Neural crest cell (in vitro differentiated cells): ENCODE measurements at regions not wholly inside any gene's neighbourhood (a gene's known extent, or its start where the extent isn't known, plus 50 kb on each side); places are given as distances from the start of the nearest gene placed in this dataset.

Experiments used
- DNase-seq: peaks from one replicate; pipeline ENCODE4 v3.0.0; 2021; ENCODE audit warnings: low read depth, mixed read lengths, low spot score
- H3K27ac Mint-ChIP-seq: one replicate; pipeline ENCODE4 v1.8.0; 2021; ENCODE audit warnings: mild to moderate bottlenecking, mixed read lengths; ENCODE audit not compliant: unreplicated experiment
- H3K27me3 Mint-ChIP-seq: 2 replicates; pipeline ENCODE4 v1.8.0; 2021; ENCODE audit warnings: low read depth, mild to moderate bottlenecking, mixed read lengths
- H3K36me3 Mint-ChIP-seq: 2 replicates; pipeline ENCODE4 v1.8.0; 2021; ENCODE audit warnings: low read depth, mild to moderate bottlenecking, mixed read lengths
- H3K4me1 Mint-ChIP-seq: 2 replicates; pipeline ENCODE4 v1.8.0; 2021; ENCODE audit warnings: mixed read lengths
- H3K4me3 Mint-ChIP-seq: one replicate; pipeline ENCODE4 v1.8.0; 2021; ENCODE audit warnings: mild to moderate bottlenecking, mixed read lengths
- H3K9me3 Mint-ChIP-seq: 2 replicates; pipeline ENCODE4 v1.8.0; 2021; ENCODE audit warnings: mixed read lengths
- CTCF ChIP-seq: fragments of 200-600 bp; sonication (generic); conservative IDR thresholded peaks from 2 replicates; pipeline ENCODE4 v1.5.0; 2021; ENCODE audit warnings: antibody characterized with exemption, mild to moderate bottlenecking

GRCh38 chr2:52336951-52337350 is 1305.0 kb upstream of the NRXN1 start:
- Mint-ChIP-seq H3K9me3 (no peaks in the 10 kb centered on the region), H3K27ac (no peak overlapping the region), H3K36me3 (no peaks in the 10 kb centered on the region), H3K27me3 (no peaks in the 10 kb centered on the region), H3K4me1 (no peaks in the 10 kb centered on the region), H3K4me3 (no peak overlapping the region)
- TF ChIP-seq CTCF: no peak
- DNase-seq: no peak

GRCh38 chr2:52335727-52336126 is 1303.8 kb upstream of the NRXN1 start:
- Mint-ChIP-seq H3K36me3 (no peaks in the 10 kb centered on the region), H3K9me3 (no peaks in the 10 kb centered on the region), H3K4me3 (no peak overlapping the region), H3K27me3 (no peaks in the 10 kb centered on the region), H3K27ac (no peak overlapping the region), H3K4me1 (no peaks in the 10 kb centered on the region)
- no peak for DNase-seq
- TF ChIP-seq CTCF: no peak

- no peak overlapping the region for H3K4me3 Mint-ChIP-seq
- H3K9me3 Mint-ChIP-seq: peaks cover 2% of the 10 kb centered on the region
- H3K4me1 Mint-ChIP-seq: no peaks in the 10 kb centered on the region
- no peak overlapping the region for H3K27ac Mint-ChIP-seq
- DNase-seq: no peak
- no peaks in the 10 kb centered on the region for H3K27me3 Mint-ChIP-seq
- no peaks in the 10 kb centered on the region for H3K36me3 Mint-ChIP-seq
- no peak for TF ChIP-seq CTCF
These were observed 1302.3 kb upstream of the NRXN1 start for GRCh38 chr2:52334185-52334584.

- Mint-ChIP-seq H3K9me3 (peaks cover 6% of the 10 kb centered on the region), H3K27ac (no peak overlapping the region), H3K36me3 (no peaks in the 10 kb centered on the region), H3K4me3 (no peak overlapping the region), H3K4me1 (no peaks in the 10 kb centered on the region), H3K27me3 (no peaks in the 10 kb centered on the region)
- DNase-seq: no peak
- TF ChIP-seq CTCF: no peak
These were observed 1295.7 kb upstream of the NRXN1 start for GRCh38 chr2:52327641-52328040.

GRCh38 chr2:52314231-52314630 is 1282.3 kb upstream of the NRXN1 start:
- Mint-ChIP-seq H3K9me3 (no peaks in the 10 kb centered on the region), H3K4me3 (no peak overlapping the region)

More at GRCh38 chr2:52314231-52314630, 1282.3 kb upstream of the NRXN1 start:
- TF ChIP-seq CTCF: no peak
- Mint-ChIP-seq H3K27me3 (no peaks in the 10 kb centered on the region), H3K36me3 (no peaks in the 10 kb centered on the region), H3K27ac (no peak overlapping the region), H3K4me1 (peaks cover 18% of the 10 kb centered on the region)
- DNase-seq: no peak
